GM12891 (cell line): ENCODE measurements at regions not wholly inside any gene's neighbourhood (a gene's known extent, or its start where the extent isn't known, plus 50 kb on each side); places are given as distances from the start of the nearest gene placed in this dataset.

ENCODE experiments used
- POLR2A ChIP-seq: IDR thresholded peaks from 2 replicates; pipeline ENCODE4 v1.6.1; 2011; ENCODE audit warnings: low read depth, low read length, control low read depth
- SPI1 ChIP-seq: IDR thresholded peaks from 2 replicates; pipeline ENCODE4 v1.6.1; 2011; ENCODE audit warnings: low read depth, low read length, control low read depth

GRCh38 chr10:84077768-84078167 is 61.5 kb upstream of the GHITM start:
- TF ChIP-seq POLR2A (no peak), SPI1 (no peak)
